K562 (cell line): ENCODE measurements at regions not wholly inside any gene's neighbourhood (a gene's known extent, or its start where the extent isn't known, plus 50 kb on each side); places are given as distances from the start of the nearest gene placed in this dataset.

ENCODE experiments used
- BHLHE40 ChIP-seq: IDR thresholded peaks from 2 replicates; pipeline ENCODE4 v1.6.1; 2011; ENCODE audit warnings: low read length, improper control_type of control experiment
- EGR1 ChIP-seq: fragments of 450-650 bp; conservative IDR thresholded peaks from 2 replicates; pipeline ENCODE4 v1.6.1; 2017; ENCODE audit warnings: mild to moderate bottlenecking
- ELF1 ChIP-seq: fragments of 200-800 bp; sonication (Bioruptor generic); IDR thresholded peaks from 2 replicates; pipeline ENCODE4 v1.6.1; 2016; ENCODE audit warnings: missing genetic modification characterization, missing compliant biosample characterization
- NFE2 ChIP-seq: IDR thresholded peaks from 2 replicates; pipeline ENCODE4 v1.6.1; 2014; ENCODE audit warnings: antibody characterized with exemption, low read depth
- POLR2G ChIP-seq: fragments of 200-400 bp; formaldehyde crosslinking; IDR thresholded peaks from 2 replicates; pipeline ENCODE4 v1.6.1; 2017; ENCODE audit warnings: low read depth, mild to moderate bottlenecking, antibody characterized with exemption, low read length, moderate library complexity
- PURB ChIP-seq: sonication (generic); formaldehyde crosslinking; IDR thresholded peaks from 2 replicates; pipeline ENCODE4 v1.9.0; 2021; ENCODE audit warnings: low read depth, mild to moderate bottlenecking, missing genetic modification reagents
- TCF7 ChIP-seq: sonication (generic); IDR thresholded peaks from 2 replicates; pipeline ENCODE4 v1.6.1; 2016; ENCODE audit warnings: antibody characterized with exemption, borderline replicate concordance
- ZBTB17 ChIP-seq: fragments of 450-650 bp; formaldehyde crosslinking; IDR thresholded peaks from 2 replicates; pipeline ENCODE4 v1.4.0; 2020; ENCODE audit warnings: mild to moderate bottlenecking
- ZKSCAN8 ChIP-seq: fragments of 200-800 bp; sonication (Bioruptor generic); IDR thresholded peaks from 2 replicates; pipeline ENCODE4 v1.6.1; 2016; ENCODE audit warnings: missing genetic modification characterization, missing compliant biosample characterization
- ZNF121 ChIP-seq: sonication (generic); formaldehyde crosslinking; conservative IDR thresholded peaks from 2 replicates; pipeline ENCODE4 v1.8.0; 2022; ENCODE audit warnings: missing genetic modification reagents
- TF ChIP-seq, protein P1 (sequence below): fragments of 250-450 bp; sonication (Bioruptor Pico); IDR thresholded peaks from 2 replicates; pipeline ENCODE4 v1.6.1; 2021; ENCODE audit warnings: mild to moderate bottlenecking
- TF ChIP-seq, protein P2 (sequence below): IDR thresholded peaks from 2 replicates; pipeline ENCODE4 v1.6.1; 2016; ENCODE audit warnings: missing genetic modification characterization, missing compliant biosample characterization
- TF ChIP-seq, protein P3 (sequence below), 2 experiments: fragments of 450-650 bp in 1 of 2; sonication (generic) in 1 of 2; formaldehyde crosslinking in 1 of 2; IDR thresholded peaks; 2 replicates each; pipeline versions ENCODE4 v1.7.1 to v1.9.0; 2016 to 2022; ENCODE audit warnings: inconsistent platforms in 1 of 2, mild to moderate bottlenecking in 1 of 2, missing genetic modification reagents in 1 of 2
- TF ChIP-seq, protein P4 (sequence below), 2 experiments: fragments of 450-650 bp in 1 of 2; sonication (generic) in 1 of 2; formaldehyde crosslinking in 1 of 2; IDR thresholded peaks in 1 of 2; conservative IDR thresholded peaks in 1 of 2; 2 replicates each; pipeline versions ENCODE4 v1.6.1 to v1.8.1; 2016 to 2023; ENCODE audit warnings: mild to moderate bottlenecking in 2 of 2, moderate library complexity in 2 of 2, inconsistent platforms in 1 of 2, missing genetic modification reagents in 1 of 2
- TF ChIP-seq, protein P5 (sequence below): fragments of 450-650 bp; conservative IDR thresholded peaks from 2 replicates; pipeline ENCODE4 v1.6.1; 2016; ENCODE audit warnings: missing genetic modification characterization, low read depth, mild to moderate bottlenecking, control low read depth, missing compliant biosample characterization

DNA sequence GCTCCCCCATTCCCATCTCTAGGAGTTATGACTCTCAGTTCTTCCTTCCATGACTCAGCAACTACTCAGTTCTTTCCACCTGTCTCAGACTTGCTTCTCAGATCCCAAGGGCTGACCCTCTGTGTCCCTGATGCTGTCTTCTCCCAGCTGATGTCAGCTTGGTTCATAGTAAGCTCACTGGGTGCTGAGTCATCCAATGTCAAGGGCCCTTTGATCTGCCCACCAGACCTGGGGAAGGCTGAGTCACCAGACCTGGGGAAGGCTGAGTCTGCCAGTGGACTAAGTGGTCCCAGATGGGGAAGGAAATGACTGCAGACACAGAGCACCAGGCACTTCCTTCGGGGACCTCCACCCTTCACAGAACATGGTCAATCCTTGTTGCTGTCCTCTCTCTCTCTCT lies 76.1 kb upstream of the ZEB1 start (continued):
- TF ChIP-seq ELF1 (tag) (no peak), ZBTB17 (CRISPR knock-in tag) (no peak), BHLHE40 (no peak), ZKSCAN8 (CRISPR knock-in tag) (no peak), POLR2G (no peak), ZNF121 (CRISPR knock-in tag) (no peak), EGR1 (peak; percentile 54; the same call in 1 of the 2 replicates), PURB (no peak), NFE2 (peak; percentile 90), TCF7 (peak; percentile 95)
- TF ChIP-seq, protein P1, sequence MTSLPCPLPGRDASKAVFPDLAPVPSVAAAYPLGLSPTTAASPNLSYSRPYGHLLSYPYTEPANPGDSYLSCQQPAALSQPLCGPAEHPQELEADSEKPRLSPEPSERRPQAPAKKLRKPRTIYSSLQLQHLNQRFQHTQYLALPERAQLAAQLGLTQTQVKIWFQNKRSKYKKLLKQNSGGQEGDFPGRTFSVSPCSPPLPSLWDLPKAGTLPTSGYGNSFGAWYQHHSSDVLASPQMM (CRISPR knock-in tag): no peak
- TF ChIP-seq, protein P2, sequence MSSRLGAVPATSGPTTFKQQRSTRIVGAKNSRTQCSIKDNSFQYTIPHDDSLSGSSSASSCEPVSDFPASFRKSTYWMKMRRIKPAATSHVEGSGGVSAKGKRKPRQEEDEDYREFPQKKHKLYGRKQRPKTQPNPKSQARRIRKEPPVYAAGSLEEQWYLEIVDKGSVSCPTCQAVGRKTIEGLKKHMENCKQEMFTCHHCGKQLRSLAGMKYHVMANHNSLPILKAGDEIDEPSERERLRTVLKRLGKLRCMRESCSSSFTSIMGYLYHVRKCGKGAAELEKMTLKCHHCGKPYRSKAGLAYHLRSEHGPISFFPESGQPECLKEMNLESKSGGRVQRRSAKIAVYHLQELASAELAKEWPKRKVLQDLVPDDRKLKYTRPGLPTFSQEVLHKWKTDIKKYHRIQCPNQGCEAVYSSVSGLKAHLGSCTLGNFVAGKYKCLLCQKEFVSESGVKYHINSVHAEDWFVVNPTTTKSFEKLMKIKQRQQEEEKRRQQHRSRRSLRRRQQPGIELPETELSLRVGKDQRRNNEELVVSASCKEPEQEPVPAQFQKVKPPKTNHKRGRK (tag): no peak
- TF ChIP-seq, protein P3, sequence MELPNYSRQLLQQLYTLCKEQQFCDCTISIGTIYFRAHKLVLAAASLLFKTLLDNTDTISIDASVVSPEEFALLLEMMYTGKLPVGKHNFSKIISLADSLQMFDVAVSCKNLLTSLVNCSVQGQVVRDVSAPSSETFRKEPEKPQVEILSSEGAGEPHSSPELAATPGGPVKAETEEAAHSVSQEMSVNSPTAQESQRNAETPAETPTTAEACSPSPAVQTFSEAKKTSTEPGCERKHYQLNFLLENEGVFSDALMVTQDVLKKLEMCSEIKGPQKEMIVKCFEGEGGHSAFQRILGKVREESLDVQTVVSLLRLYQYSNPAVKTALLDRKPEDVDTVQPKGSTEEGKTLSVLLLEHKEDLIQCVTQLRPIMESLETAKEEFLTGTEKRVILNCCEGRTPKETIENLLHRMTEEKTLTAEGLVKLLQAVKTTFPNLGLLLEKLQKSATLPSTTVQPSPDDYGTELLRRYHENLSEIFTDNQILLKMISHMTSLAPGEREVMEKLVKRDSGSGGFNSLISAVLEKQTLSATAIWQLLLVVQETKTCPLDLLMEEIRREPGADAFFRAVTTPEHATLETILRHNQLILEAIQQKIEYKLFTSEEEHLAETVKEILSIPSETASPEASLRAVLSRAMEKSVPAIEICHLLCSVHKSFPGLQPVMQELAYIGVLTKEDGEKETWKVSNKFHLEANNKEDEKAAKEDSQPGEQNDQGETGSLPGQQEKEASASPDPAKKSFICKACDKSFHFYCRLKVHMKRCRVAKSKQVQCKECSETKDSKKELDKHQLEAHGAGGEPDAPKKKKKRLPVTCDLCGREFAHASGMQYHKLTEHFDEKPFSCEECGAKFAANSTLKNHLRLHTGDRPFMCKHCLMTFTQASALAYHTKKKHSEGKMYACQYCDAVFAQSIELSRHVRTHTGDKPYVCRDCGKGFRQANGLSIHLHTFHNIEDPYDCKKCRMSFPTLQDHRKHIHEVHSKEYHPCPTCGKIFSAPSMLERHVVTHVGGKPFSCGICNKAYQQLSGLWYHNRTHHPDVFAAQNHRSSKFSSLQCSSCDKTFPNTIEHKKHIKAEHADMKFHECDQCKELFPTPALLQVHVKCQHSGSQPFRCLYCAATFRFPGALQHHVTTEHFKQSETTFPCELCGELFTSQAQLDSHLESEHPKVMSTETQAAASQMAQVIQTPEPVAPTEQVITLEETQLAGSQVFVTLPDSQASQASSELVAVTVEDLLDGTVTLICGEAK (IDR thresholded peaks at IDR 0.05): no peak
- TF ChIP-seq, protein P3 (CRISPR knock-in tag; IDR thresholded peaks at IDR 0.05): no peak
- TF ChIP-seq, protein P4, sequence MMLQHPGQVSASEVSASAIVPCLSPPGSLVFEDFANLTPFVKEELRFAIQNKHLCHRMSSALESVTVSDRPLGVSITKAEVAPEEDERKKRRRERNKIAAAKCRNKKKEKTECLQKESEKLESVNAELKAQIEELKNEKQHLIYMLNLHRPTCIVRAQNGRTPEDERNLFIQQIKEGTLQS (IDR thresholded peaks at IDR 0.05): peak; percentile 94
- TF ChIP-seq, protein P4 (CRISPR knock-in tag; conservative IDR thresholded peaks at IDR 0.05): no peak
- TF ChIP-seq, protein P5, sequence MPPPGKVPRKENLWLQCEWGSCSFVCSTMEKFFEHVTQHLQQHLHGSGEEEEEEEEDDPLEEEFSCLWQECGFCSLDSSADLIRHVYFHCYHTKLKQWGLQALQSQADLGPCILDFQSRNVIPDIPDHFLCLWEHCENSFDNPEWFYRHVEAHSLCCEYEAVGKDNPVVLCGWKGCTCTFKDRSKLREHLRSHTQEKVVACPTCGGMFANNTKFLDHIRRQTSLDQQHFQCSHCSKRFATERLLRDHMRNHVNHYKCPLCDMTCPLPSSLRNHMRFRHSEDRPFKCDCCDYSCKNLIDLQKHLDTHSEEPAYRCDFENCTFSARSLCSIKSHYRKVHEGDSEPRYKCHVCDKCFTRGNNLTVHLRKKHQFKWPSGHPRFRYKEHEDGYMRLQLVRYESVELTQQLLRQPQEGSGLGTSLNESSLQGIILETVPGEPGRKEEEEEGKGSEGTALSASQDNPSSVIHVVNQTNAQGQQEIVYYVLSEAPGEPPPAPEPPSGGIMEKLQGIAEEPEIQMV (tag): no peak
